Occipital lobe (tissue), 1 donor: ENCODE measurements at regions not wholly inside any gene's neighbourhood (a gene's known extent, or its start where the extent isn't known, plus 50 kb on each side); places are given as distances from the start of the nearest gene placed in this dataset.

ENCODE experiments used
- DNase-seq: peaks from one replicate; lab custom pipeline; 2025; lab: John Stamatoyannopoulos, UW

GRCh38 chr7:27459021-27459730 is 203.5 kb downstream of the HIBADH start:
- DNase-seq: no peak

GRCh38 chr7:27459731-27460053 is 203.0 kb downstream of the HIBADH start:
- DNase-seq: no peak

GRCh38 chr7:27462575-27463270 is 200.0 kb downstream of the HIBADH start:
- DNase-seq: no peak

GRCh38 chr7:27464970-27465369 is 197.7 kb downstream of the HIBADH start:
- no peak for DNase-seq

GRCh38 chr7:27466703-27467102 is 196.0 kb downstream of the HIBADH start:
- no peak for DNase-seq

GRCh38 chr7:27472043-27472442 is 190.6 kb downstream of the HIBADH start:
- no peak for DNase-seq
